ENCODE measurements at regions not wholly inside any gene's neighbourhood (a gene's known extent, or its start where the extent isn't known, plus 50 kb on each side); places are given as distances from the start of the nearest gene placed in this dataset.

- TF ChIP-seq CTCF (IDR thresholded peaks at IDR 0.05): no peak
- Histone ChIP-seq H3K9me3 (no peaks in the 10 kb centered on the region), H3K4me3 (no peak overlapping the region), H3K4me1 (no peaks in the 10 kb centered on the region), H3K27me3 (no peaks in the 10 kb centered on the region), H3K36me3 (no peaks in the 10 kb centered on the region), H3K27ac (no peak overlapping the region)
- ATAC-seq: no peak
- intact Hi-C loops (cut with DNase I): no loop called here
- no peak for DNase-seq
Observed at GRCh38 chrX:44470816-44471215, 71.8 kb downstream of the FUNDC1 start.

- H3K4me1 ChIP-seq: no peaks in the 10 kb centered on the region
- no peaks in the 10 kb centered on the region for H3K27me3 ChIP-seq
- TF ChIP-seq CTCF (IDR thresholded peaks at IDR 0.05): no peak
- no peak for DNase-seq
- peak; percentile 51 for ATAC-seq
- no peaks in the 10 kb centered on the region for H3K9me3 ChIP-seq
- no peak overlapping the region for H3K27ac ChIP-seq
- no peaks in the 10 kb centered on the region for H3K36me3 ChIP-seq
- H3K4me3 ChIP-seq: no peak overlapping the region
- intact Hi-C loops (cut with DNase I): no loop called here
Observed at GRCh38 chrX:44462850-44463249, 79.8 kb downstream of the FUNDC1 start.

- H3K36me3 ChIP-seq: no peaks in the 10 kb centered on the region
- H3K27me3 ChIP-seq: no peaks in the 10 kb centered on the region
- no peak overlapping the region for H3K27ac ChIP-seq
- intact Hi-C loops (cut with DNase I): no loop called here
- no peak for ATAC-seq
- no peaks in the 10 kb centered on the region for H3K9me3 ChIP-seq
- no peak for DNase-seq
- TF ChIP-seq CTCF (IDR thresholded peaks at IDR 0.05): no peak
- H3K4me1 ChIP-seq: no peaks in the 10 kb centered on the region
- H3K4me3 ChIP-seq: no peak overlapping the region
Observed at GRCh38 chrX:44459501-44459900, 83.2 kb downstream of the FUNDC1 start.

- Histone ChIP-seq H3K4me3 (no peak overlapping the region), H3K4me1 (no peaks in the 10 kb centered on the region), H3K27me3 (no peaks in the 10 kb centered on the region), H3K9me3 (no peaks in the 10 kb centered on the region), H3K36me3 (no peaks in the 10 kb centered on the region), H3K27ac (no peak overlapping the region)
- intact Hi-C loops (cut with DNase I): no loop called here
- ATAC-seq (no peak), DNase-seq (no peak)
- no peak for TF ChIP-seq CTCF (IDR thresholded peaks at IDR 0.05)
Observed at GRCh38 chrX:44456685-44457084, 86.0 kb downstream of the FUNDC1 start.

GRCh38 chrX:44451056-44451455 is 91.6 kb downstream of the FUNDC1 start:
- intact Hi-C loops (cut with DNase I): no loop called here

More at GRCh38 chrX:44451056-44451455, 91.6 kb downstream of the FUNDC1 start:
- TF ChIP-seq CTCF (IDR thresholded peaks at IDR 0.05): no peak
- H3K4me1 ChIP-seq: no peaks in the 10 kb centered on the region
- no peak overlapping the region for H3K4me3 ChIP-seq
- no peak for DNase-seq
- no peaks in the 10 kb centered on the region for H3K9me3 ChIP-seq
- H3K27me3 ChIP-seq: no peaks in the 10 kb centered on the region
- ATAC-seq: no peak
- H3K36me3 ChIP-seq: no peaks in the 10 kb centered on the region
- no peak overlapping the region for H3K27ac ChIP-seq
